Adrenal gland (tissue), 5 donors: ENCODE measurements at regions not wholly inside any gene's neighbourhood (a gene's known extent, or its start where the extent isn't known, plus 50 kb on each side); places are given as distances from the start of the nearest gene placed in this dataset.

Experiments used
- CTCF ChIP-seq, 6 experiments: fragments of 450-650 bp in 4 of 6; fragments of 200-600 bp in 2 of 6; sonication (generic) in 1 of 6; IDR thresholded peaks; 1 replicate in 5 of 6; 2 replicates in 1 of 6; pipeline versions ENCODE4 v1.5.1 to v1.8.0; 2016 to 2021; ENCODE audit warnings: antibody characterized with exemption in 6 of 6, mild to moderate bottlenecking in 2 of 6, moderate library complexity in 1 of 6
- POLR2A ChIP-seq, 2 donors: fragments of 450-650 bp; IDR thresholded peaks; one replicate each; pipeline ENCODE4 v1.6.1; 2017; ENCODE audit warnings: antibody characterized with exemption in 2 of 2, mild to moderate bottlenecking in 2 of 2, moderate library complexity in 1 of 2
- donor health status: DM: no; HTN: no; CAD: no.

GRCh38 chr5:2900360-2900759, 148.9 kb upstream of the IRX2 start:
- no peak for TF ChIP-seq CTCF (IDR thresholded peaks at IDR 0.05)
- TF ChIP-seq POLR2A (IDR thresholded peaks at IDR 0.05): no peak
